Omental fat pad (tissue), 1 donor: ENCODE measurements at regions not wholly inside any gene's neighbourhood (a gene's known extent, or its start where the extent isn't known, plus 50 kb on each side); places are given as distances from the start of the nearest gene placed in this dataset.
"Not testable (repeated sequence)": the region's sequence is repeated elsewhere in the genome, so short reads cannot be mapped to it uniquely, and the experiment has no call there.

Experiments
- ATAC-seq: fragments of 150-250 bp; one replicate; pipeline ENCODE4 v1.9.1; 2016; ENCODE audit warnings: mild to moderate bottlenecking, moderate library complexity; ENCODE audit not compliant: low FRiP score
- DNase-seq: peaks from one replicate; pipeline ENCODE4 v3.0.0-alpha.2; 2019; ENCODE audit warnings: low spot score

DNA sequence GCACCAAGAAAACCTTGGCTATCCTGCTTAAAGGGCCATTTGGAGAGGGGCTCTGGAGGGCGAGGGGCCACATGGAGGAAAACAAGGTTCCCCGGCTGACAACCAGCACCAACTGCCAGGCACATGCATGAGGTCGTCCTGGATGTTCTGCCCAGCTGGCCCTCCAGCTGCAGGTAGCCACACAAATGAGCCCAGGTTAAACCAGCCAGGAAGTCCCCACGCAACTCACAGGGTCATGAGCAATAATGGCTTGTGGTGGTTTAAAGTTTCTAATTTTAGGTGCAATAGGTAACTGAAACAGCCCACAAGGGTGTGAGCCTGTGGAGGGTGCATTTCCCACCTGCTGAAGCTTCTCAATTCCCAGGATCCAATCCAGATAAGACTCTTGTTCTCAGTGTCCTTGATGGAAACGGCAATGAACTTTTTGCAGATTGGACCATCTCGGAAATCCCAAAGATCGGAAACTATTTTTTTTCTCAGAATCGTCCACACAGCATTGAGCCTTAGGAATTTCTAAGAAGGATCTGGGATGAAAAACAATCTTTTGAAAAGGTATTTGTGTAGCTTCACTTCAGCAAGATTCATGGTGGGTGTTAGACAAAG is 123.2 kb downstream of the UNC93B1 start:
- not testable (repeated sequence) for ATAC-seq, DNase-seq

DNA sequence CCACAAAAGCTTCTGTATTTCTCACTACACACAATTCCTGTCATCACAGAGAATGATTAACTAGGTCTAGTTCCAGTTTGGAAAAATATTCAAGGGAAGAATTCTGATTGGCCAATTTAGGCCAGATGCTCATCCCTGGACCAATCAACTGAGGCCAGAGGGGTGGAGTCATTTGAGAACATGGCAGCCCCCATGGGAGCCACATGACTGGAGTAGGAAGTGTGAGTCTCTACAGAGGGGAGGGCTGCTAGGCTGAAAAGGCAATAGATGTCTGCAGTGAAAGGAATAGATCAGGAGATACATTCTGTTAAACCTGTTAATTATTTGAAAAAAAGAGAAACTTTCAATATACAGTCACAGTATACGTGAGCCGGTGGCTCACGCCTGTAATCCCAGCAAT is 125.2 kb downstream of the UNC93B1 start:
- not testable (repeated sequence) for DNase-seq, ATAC-seq

DNA sequence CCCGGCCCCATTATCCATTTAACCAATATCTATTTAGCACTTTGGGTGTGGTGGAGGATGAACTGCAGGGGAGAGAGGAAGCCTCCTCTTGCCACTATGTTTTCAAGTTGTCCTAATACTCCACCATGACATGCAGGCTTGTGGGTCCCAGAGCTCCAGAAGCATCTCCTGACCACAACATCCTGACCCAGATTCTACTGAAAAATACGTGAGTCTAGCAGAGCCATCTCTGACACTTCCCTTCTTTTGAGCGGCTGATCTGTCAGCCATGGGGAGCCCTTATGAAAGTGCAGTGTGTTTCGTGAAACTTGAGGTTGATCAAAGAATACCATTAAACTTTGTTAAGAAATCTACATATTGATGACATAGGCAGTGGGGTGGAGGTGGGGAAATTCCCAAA is 126.6 kb downstream of the UNC93B1 start:
- not testable (repeated sequence) for DNase-seq, ATAC-seq

DNA sequence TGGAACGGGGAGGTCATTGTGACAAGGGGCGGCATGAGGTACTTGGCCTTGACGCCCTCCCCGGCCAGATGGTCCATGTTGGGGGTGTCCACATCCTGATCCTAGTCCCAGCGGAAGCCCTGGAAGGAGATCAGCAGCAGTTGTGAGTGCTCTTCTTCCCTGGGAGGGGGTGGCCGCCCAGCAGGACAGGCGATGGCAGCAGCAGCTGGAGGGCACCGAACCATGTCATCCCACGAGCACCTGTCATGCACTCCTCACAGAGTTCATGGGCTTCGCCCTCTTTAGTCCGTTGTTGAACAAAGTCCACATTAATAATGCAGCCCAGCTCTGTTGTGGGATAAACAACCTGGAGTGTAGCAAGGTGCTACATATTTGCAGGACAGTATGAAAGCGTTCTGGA is 130.7 kb downstream of the UNC93B1 start:
- ATAC-seq, DNase-seq: not testable (repeated sequence)

DNA sequence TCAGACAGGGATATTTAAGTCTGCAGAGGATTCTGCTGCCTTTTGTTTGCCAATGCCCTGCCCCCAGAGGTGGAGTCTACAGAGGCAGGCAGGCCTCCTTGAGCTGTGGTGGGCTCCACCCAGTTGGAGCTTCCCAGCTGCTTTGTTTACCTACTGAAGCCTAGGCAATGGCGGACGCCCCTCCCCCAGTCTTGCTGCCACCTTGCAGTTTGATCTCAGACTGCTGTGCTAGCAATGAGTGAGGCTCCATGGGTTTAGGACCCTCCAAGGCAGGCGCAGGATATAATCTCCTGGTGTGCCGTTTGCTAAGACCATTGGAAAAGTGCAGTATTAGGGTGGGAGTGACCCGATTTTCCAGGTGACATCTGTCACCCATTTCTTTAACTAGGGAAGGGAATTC is 132.7 kb downstream of the UNC93B1 start:
- DNase-seq = not testable (repeated sequence)

DNA sequence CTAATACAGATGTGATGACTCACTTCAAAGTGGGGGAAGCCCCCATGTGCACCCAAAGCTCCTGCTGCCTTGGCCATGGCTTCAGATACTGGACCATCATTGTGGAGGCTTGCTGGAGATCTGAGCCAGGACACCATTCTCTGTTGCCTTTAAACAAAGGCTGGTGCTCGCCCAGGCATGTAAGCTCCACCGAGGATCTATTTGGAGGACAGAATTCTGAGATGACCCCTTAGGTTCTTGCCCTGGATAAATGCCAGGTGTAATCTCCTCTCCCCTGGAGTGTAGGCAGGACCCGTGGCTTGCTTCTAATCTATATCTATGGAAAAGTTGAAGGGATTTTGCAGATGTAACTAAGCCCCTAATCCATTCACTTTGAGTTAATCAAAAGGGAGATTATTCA is 141.0 kb downstream of the UNC93B1 start:
- not testable (repeated sequence) for DNase-seq, ATAC-seq

More for the DNA sequence above, 132.7 kb downstream of the UNC93B1 start:
- ATAC-seq = not testable (repeated sequence)

DNA sequence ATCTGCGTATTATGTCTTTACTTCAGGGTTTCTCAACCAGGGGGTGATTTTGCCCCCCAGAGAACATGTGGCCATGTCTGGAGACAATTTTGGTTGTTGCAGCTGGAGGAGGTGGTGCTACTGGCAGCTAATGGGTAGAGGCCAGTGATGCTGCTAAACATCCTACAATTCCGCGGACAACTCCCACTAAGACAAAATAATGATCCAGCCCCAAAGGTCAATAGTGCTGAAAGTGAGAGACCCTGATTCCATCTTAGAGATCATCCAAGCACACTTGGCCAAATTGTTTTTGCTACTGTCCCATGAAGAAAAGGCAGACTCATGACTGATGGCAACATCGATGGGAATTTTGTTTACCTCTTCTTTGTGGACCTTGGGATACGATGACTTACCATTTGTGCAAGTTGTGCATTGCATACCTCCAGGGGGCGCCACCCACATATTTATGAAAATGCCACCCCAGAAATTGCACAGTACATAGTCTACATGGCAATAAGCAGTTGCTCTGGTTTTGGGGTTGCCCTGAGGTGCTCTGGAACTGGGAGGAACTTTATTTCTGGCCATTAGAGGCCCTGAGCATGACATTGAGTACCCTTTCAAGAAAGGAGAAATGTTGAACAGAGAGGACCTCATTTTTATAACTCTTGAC is 144.3 kb downstream of the UNC93B1 start:
- DNase-seq, ATAC-seq: not testable (repeated sequence)

DNA sequence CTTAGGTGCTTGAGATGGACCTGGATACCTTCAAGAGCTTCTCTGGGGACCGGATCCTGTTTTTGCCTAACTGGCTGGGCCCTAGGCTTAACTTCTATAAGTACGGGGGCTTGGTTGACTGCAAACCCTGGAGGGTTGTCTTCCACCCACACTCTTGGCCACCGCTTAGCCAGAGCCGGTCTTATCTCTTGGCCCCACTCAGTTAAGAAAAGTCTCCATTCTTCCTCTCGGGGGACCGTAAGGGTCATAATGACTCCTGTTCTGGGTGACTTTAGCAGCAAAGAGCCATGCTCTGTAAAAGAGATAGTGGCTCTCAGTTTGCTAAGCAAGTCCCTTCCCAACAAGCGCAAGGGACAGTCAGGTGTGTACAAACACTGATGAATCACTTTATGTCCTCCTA is 153.2 kb downstream of the UNC93B1 start:
- ATAC-seq, DNase-seq: not testable (repeated sequence)

DNA sequence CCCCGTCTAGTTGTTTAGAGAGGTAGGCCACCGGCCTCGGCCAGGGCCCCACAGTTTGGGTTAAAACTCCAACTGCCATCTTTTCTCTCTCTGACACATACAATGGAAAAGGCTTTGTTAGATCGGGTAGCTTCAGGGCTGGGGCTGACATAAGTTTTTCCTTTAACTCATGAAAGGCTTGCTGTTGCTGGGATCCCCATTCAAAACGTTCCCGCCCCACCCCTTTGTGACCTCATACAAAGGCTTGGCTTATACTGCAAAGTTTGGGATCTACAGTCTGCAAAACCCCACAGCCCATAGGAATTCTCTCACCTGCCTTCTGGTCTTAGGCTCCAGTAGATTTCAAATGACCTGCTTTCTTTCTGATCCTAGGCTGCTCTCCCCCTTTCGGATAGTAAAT is 154.1 kb downstream of the UNC93B1 start:
- not testable (repeated sequence) for ATAC-seq, DNase-seq

DNA sequence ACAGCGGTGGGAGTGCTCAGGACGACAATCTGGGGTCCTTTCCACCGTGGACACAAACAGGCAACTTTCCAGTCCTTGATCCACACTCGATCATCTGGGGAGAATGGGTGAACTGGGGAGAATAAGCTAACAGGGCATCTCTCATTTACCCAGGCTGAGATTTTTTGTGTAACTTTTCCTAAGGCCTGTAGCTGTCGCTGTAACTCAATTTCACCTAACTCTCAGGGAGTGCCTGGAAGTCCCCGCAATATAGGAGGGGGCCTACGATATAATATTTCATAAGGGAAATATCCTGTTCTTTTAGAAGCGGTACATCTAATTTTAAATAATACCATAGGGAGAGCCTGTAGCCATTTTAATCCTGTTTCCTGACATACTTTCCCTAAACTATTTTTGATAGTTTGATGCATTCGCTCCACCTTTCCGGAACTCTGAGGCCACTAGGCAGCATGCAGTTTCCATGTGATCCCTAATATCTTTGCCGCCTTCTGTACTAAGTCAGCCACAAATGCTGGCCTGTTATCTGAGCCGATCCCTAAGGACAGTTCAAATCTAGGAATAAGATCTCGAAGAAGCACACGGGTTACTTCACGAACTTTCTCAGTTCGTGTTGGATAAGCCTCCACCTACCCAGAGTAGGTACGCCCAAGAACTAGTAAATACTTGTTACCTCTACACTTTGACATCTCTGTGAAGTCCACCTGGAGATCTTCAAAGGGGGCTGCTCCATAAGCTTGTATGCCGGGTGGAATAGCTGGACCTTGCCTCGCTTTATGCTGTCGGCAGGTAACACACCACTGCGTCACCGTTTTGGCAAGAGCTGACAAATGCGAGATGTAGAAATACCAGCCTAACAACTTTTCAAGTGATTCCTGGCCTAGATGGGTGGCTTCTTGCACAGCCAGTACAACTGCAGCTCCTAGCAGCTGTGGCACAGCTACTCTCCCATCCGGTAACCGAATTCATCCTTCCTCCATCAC is 155.7 kb downstream of the UNC93B1 start:
- DNase-seq, ATAC-seq: not testable (repeated sequence)

DNA sequence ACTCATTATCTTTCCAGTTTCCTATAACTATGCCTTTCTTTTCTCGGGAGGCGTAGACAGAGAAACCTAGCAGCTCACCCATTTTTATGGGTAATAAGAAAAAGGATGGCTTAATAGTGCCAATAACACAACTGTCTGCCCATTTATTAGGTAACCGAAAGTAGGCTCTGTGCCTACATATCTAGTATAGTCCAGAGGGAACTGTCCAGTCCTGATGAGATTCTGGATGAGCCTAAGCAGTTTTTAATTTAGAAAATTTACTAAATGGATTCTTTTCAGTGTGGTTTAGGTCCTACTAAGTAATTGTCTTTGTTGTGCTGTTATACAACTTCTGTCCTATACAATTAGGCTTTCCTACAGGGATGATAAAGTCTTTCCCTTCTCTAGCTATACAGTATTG is 157.6 kb downstream of the UNC93B1 start:
- ATAC-seq, DNase-seq: not testable (repeated sequence)

DNA sequence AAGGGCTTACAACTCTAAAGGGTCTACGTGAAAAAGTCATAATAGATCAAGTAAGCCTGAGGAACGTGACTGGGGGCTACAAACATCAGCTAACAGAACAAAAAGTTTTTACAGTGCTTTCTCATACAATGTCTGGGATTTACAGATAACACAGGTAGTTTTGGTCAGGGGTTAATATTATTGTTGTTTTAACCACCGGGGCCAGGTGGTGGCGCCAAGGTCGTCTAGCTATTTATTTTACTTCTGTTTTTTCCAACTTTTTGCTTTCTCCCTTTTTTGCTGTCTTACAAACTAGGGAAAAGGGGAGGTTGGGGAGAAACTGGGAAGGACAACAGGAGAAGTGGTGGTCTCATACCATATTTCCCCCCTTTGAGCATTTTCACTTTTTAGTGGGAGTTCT is 158.6 kb downstream of the UNC93B1 start:
- ATAC-seq, DNase-seq: not testable (repeated sequence)

DNA sequence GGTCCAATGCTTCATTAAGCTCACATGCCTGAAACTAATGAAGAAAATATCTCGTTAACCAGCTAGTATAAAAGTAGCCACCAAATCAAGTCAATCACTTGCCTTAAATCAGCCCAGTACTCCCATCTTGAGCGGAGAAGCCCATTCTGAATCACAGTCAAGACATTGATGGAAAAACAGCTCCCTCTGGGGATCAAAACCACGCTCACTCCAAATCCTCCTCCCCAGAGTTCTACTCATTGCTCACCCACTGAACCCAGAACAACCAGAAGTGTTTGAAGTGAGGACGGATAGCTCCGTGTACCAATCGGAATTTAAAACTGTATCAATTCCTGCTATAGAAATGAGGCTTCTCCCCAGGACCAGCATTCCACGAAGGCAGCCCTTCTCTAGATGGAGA is 163.3 kb downstream of the UNC93B1 start:
- not testable (repeated sequence) for DNase-seq, ATAC-seq

DNA sequence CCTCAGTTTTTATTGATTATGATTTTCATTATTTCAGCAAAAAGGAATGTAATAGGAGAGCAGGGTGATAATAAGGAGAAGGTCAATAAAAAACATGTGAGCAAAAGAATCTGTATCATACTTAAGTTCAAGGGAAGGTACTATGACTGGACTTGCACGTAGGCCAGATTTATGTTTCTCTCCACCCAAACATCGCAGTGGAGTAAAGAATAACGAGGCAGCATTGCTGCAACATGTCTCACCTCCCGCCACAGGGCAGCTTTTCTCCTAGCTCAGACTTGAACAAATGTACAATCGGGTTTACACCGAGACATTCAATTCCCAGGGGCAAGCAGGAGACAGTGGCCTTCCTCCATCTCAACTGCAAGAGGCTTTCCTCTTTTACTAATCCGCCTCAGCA is 155.7 kb upstream of the ALDH3B2 start:
- not testable (repeated sequence) for ATAC-seq, DNase-seq

DNA sequence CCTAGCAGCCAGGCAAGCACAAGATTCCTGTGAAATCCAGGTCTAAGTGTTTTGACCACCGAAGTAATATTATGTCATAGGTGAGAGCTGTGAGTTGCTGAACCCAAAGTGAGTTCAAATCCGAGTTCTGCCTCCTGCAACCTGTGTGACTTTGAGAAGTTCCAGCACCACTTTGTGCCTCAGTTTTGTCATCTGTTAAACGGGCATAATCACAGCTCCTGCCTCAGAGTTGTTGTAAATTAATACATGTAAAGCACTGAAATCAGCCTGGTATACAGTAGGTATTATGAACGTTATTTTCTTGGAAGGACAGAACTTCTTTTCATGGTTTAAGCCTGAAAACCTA is 152.5 kb upstream of the ALDH3B2 start:
- not testable (repeated sequence) for ATAC-seq, DNase-seq

DNA sequence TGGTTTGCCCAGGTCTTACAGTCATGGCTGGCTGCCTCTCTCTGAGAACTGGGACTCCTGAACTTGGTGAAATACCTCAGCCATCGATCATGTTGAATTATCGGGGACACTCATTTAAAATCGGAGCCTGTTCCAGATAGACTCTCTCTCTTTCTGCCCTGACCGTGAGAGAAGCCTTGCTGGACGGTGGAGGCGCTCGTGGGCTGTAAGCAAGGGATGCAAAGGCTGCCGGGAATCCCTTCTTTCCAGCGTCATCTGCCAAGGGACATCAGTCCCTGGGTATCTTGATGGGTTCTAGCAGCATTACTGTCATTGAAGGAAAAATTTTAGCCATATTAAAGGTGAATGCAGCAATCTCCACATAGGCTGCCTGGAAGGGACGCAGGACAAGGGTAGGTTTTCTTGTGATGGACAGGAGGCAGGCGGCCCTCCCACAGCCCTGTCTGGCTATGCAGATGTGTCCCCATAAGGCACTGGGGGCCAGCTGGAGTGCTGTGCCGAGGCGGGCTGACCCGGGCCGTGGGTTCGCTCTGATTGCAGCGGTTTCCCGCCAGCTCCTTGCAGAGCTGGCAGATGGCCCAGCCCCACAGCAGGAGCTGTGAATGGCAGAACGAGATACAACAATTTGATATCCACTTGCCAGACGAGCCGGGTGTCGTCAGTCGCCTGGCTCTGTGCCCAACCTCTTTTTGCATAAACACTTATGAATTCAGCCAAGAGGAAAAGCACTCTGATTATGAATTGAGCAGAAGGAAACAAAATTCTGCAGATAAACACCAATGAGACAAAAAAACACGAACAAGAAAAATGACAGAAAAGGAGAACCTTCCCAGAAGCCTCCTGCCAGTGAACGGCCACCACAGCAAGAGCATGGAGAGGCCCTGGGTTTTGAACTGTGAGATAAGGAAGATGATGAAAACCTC is 151.9 kb upstream of the ALDH3B2 start:
- not testable (repeated sequence) for DNase-seq, ATAC-seq

DNA sequence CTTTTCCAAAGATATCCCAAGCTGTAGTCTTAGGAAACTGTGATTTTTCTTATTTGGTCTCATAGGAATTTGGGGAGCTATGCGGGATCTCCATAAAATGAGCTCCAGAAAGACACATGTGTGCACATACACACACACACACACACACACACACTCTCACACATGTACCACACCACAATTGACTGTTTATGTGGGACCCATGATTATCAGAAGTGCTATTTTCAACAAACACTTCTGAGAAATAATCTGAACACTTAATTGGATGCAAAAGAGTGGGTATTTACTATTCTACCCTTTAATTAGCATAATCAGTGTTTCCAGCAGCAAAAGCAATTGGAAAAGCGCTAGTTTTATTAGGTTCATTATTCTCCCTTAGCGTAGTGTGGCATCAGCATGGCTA is 150.4 kb upstream of the ALDH3B2 start:
- not testable (repeated sequence) for ATAC-seq, DNase-seq
